OCI-LY7 (cell line): ENCODE measurements at regions not wholly inside any gene's neighbourhood (a gene's known extent, or its start where the extent isn't known, plus 50 kb on each side); places are given as distances from the start of the nearest gene placed in this dataset.

Experiments
- BruUV-seq: library from RNA; stranded (reverse); fragments of 400-500 nt; replicated peaks from 2 replicates; lab custom pipeline; 2021; lab: Mats Ljungman, UMichigan
- CTCF ChIA-PET: fragments of 300-600 bp; sonication (Branson Sonifier 250); formaldehyde crosslinking; loops from one replicate; lab custom pipeline; 2022; ENCODE audit warnings: antibody characterized with exemption; ENCODE audit not compliant: unreplicated experiment; lab: Charles Lee
- POLR2A ChIA-PET: fragments of 300-600 bp; sonication (Branson Sonifier 250); formaldehyde crosslinking; loops from one replicate; lab custom pipeline; 2022; ENCODE audit warnings: antibody characterized with exemption; lab: Charles Lee
- DNase-seq: peaks from one replicate; pipeline ENCODE4 v3.0.0-alpha.2; 2015; ENCODE audit warnings: low spot score
- H2AFZ ChIP-seq: fragments of 200-600 bp; sonication (generic), shearing (Covaris generic); 2 replicates; pipeline ENCODE4 v1.6.1; 2014; ENCODE audit warnings: mild to moderate bottlenecking, antibody characterized with exemption, low read length, moderate library complexity
- H3K27ac ChIP-seq: fragments of 200-600 bp; sonication (generic); 2 replicates; pipeline ENCODE4 v1.5.1; 2014; ENCODE audit warnings: mixed run types, low read depth, mild to moderate bottlenecking, moderate library complexity, low read length, inconsistent platforms; ENCODE audit not compliant: poor library complexity, severe bottlenecking
- H3K36me3 ChIP-seq: fragments of 200-600 bp; sonication (generic); 2 replicates; pipeline ENCODE4 v1.6.1; 2014; ENCODE audit warnings: mild to moderate bottlenecking, antibody characterized with exemption, low read length, moderate library complexity, mixed read lengths; ENCODE audit not compliant: insufficient read depth
- H3K4me1 ChIP-seq: fragments of 200-600 bp; sonication (generic); 2 replicates; pipeline ENCODE4 v1.5.1; 2014; ENCODE audit warnings: mild to moderate bottlenecking, low read length; ENCODE audit not compliant: insufficient read depth, poor library complexity, severe bottlenecking
- H3K4me2 ChIP-seq: fragments of 200-600 bp; sonication (generic); 2 replicates; pipeline ENCODE4 v1.6.1; 2014; ENCODE audit warnings: mild to moderate bottlenecking, low read length
- H3K4me3 ChIP-seq: fragments of 200-600 bp; sonication (generic); 2 replicates; pipeline ENCODE4 v1.5.1; 2014; ENCODE audit warnings: mild to moderate bottlenecking, low read depth, low read length; ENCODE audit not compliant: poor library complexity, severe bottlenecking
- H3K79me2 ChIP-seq: fragments of 200-600 bp; sonication (generic); 2 replicates; pipeline ENCODE4 v1.6.1; 2016; ENCODE audit warnings: low read depth, mild to moderate bottlenecking, low read length, moderate library complexity, mixed read lengths; ENCODE audit not compliant: insufficient read depth
- H3K9me2 ChIP-seq: fragments of 200-600 bp; sonication (generic); 2 replicates; pipeline ENCODE4 v1.6.1; 2016; ENCODE audit warnings: mild to moderate bottlenecking, low read length, mixed read lengths; ENCODE audit not compliant: insufficient read depth
- H3K9me3 ChIP-seq: fragments of 200-600 bp; sonication (generic); 2 replicates; pipeline ENCODE4 v1.6.1; 2014; ENCODE audit warnings: mild to moderate bottlenecking, mixed run types, low read length, mixed read lengths
- H4K20me1 ChIP-seq: fragments of 200-600 bp; sonication (generic); 2 replicates; pipeline ENCODE4 v1.6.1; 2014; ENCODE audit warnings: mild to moderate bottlenecking, antibody characterized with exemption, low read length, moderate library complexity, mixed read lengths; ENCODE audit not compliant: insufficient read depth
- CTCF ChIP-seq: fragments of 200-600 bp; sonication (generic); conservative IDR thresholded peaks from 2 replicates; pipeline ENCODE4 v1.5.1; 2014; ENCODE audit warnings: mild to moderate bottlenecking, antibody characterized with exemption, low read length, moderate library complexity, mixed read lengths
- EZH2phosphoT487 ChIP-seq: fragments of 200-600 bp; sonication (generic); IDR thresholded peaks from 2 replicates; pipeline ENCODE4 v1.6.1; 2018; ENCODE audit warnings: low read depth, borderline replicate concordance, mild to moderate bottlenecking, mixed run types, antibody characterized with exemption, low read length, moderate library complexity, mixed read lengths
- intact Hi-C: fragments of 100-400 bp; cut with micrococcal nuclease; formaldehyde crosslinking; loops from one replicate; pipeline ENCODE4 v1.10.0; 2022; ENCODE audit not compliant: unreplicated experiment

DNA sequence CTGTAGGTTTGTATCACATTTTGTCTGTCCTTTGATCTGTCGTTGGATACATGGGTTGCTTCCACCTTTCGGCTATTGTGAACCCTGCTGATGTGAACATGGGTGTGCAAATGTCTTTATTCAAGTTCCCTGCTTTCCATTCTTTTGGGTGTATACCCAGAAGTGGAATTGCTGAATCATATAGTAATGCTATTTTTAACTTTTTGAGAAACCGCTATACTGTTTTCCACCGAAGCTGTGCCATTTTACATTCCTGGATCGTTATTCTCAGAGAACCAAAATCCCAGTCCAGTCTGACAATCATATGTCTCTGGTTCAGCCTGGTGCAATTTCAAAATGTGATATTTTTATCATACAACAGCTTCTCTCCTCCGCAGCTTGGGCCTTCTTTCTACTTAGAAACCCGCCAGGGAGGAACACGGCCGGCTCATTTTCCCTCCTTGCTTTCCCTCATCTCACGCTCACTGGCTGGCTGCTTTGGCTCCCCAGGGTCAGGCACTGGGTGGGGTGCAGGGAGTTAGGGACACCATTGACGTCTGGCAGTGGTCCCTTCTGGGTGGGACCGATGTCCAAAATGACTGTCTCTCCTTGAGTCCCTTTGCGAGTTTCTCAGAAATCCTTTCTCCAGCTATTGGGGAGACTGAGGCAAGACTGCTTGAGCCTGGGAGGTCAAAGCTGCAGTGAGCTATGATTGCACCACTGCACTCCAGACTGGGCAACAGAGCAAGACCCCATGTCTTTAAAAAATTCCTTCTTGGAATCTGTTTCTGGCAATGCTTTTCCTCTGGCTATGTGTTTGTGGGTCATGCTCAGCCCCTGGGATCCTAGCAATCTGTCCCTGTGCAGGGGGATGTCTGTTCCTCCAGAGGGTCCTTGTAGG, 73.5 kb upstream of the AKT3 start:
- no peaks in the 10 kb centered on the region for H3K79me2 ChIP-seq
- TF ChIP-seq CTCF, result no peak
- TF ChIP-seq EZH2phosphoT487, result no peak
- no peaks in the 10 kb centered on the region for H3K4me1 ChIP-seq
- ChIA-PET POLR2A (interaction anchor here (0.7 kb wide), 1 partner anchor 165 kb away, joined by 5 read pairs; no protein-coding TSS in a partner anchor), CTCF (no interaction called here)
- no TSS peak for BruUV-seq
- no peak overlapping the region for H2AFZ ChIP-seq
- no peaks in the 10 kb centered on the region for H3K9me3 ChIP-seq
- no peaks in the 10 kb centered on the region for H3K36me3 ChIP-seq
- H3K27ac ChIP-seq, result no peak overlapping the region
- intact Hi-C loops, result no loop called here
- H3K9me2 ChIP-seq, result no peaks in the 10 kb centered on the region
- no peak overlapping the region for H3K4me3 ChIP-seq
- H3K4me2 ChIP-seq, result no peak overlapping the region
- no peak for DNase-seq
- no peaks in the 10 kb centered on the region for H4K20me1 ChIP-seq

- Histone ChIP-seq H2AFZ (no peak overlapping the region), H3K36me3 (no peaks in the 10 kb centered on the region), H3K4me1 (no peaks in the 10 kb centered on the region), H3K9me2 (no peaks in the 10 kb centered on the region), H4K20me1 (no peaks in the 10 kb centered on the region), H3K27ac (no peak overlapping the region), H3K4me2 (no peak overlapping the region), H3K79me2 (no peaks in the 10 kb centered on the region), H3K9me3 (no peaks in the 10 kb centered on the region), H3K4me3 (no peak overlapping the region)
- DNase-seq, result no peak
- TF ChIP-seq CTCF (no peak), EZH2phosphoT487 (no peak)
- intact Hi-C loops, result no loop called here
- BruUV-seq, result no TSS peak
- POLR2A ChIA-PET, result interaction anchor here (0.7 kb wide), 1 partner anchor 427 kb away, joined by 3 read pairs; no protein-coding TSS in a partner anchor
- CTCF ChIA-PET, result no interaction called here
These were observed 71.1 kb upstream of the AKT3 start for GRCh38 chr1:243921111-243921510.
